HG02678 (cell line): ENCODE measurements at regions not wholly inside any gene's neighbourhood (a gene's known extent, or its start where the extent isn't known, plus 50 kb on each side); places are given as distances from the start of the nearest gene placed in this dataset.

Experiments
- ATAC-seq: cut with Tn5 transposase; IDR thresholded peaks from one replicate; pipeline ENCODE4 v1.9.1; 2021; ENCODE audit warnings: mild to moderate bottlenecking, moderate library complexity; ENCODE audit not compliant: unreplicated experiment

- ATAC-seq: no peak
Measured at GRCh38 chr5:68898951-68899471, 194.8 kb upstream of the SLC30A5 start.

GRCh38 chr5:68911840-68912690 is 181.7 kb upstream of the SLC30A5 start:
- no peak for ATAC-seq

GRCh38 chr5:68915079-68915478 is 178.7 kb upstream of the SLC30A5 start:
- ATAC-seq: no peak

- no peak for ATAC-seq
Measured at GRCh38 chr5:68918306-68918705, 175.5 kb upstream of the SLC30A5 start.

- ATAC-seq: no peak
Measured at GRCh38 chr5:68919988-68920490, 173.8 kb upstream of the SLC30A5 start.

GRCh38 chr5:68920888-68921287 is 172.9 kb upstream of the SLC30A5 start:
- no peak for ATAC-seq

GRCh38 chr5:68922172-68922987 is 171.4 kb upstream of the SLC30A5 start:
- no peak for ATAC-seq

GRCh38 chr5:68924481-68925145 is 169.2 kb upstream of the SLC30A5 start:
- no peak for ATAC-seq

- no peak for ATAC-seq
Measured at GRCh38 chr5:68928617-68929302, 165.1 kb upstream of the SLC30A5 start.

GRCh38 chr5:68930139-68930538 is 163.7 kb upstream of the SLC30A5 start:
- no peak for ATAC-seq

GRCh38 chr5:68932830-68933434 is 160.9 kb upstream of the SLC30A5 start:
- ATAC-seq: no peak

GRCh38 chr5:68942169-68942568 is 151.6 kb upstream of the SLC30A5 start:
- ATAC-seq: no peak

- no peak for ATAC-seq
Measured at GRCh38 chr5:68946728-68947127, 147.1 kb upstream of the SLC30A5 start.

- no peak for ATAC-seq
Measured at GRCh38 chr5:68947986-68948385, 145.8 kb upstream of the SLC30A5 start.

- no peak for ATAC-seq
Measured at GRCh38 chr5:68949256-68949655, 144.6 kb upstream of the SLC30A5 start.

GRCh38 chr5:68949711-68950110 is 144.1 kb upstream of the SLC30A5 start:
- no peak for ATAC-seq

- ATAC-seq: no peak
Measured at GRCh38 chr5:68950125-68950524, 143.7 kb upstream of the SLC30A5 start.

- ATAC-seq: no peak
Measured at GRCh38 chr5:68950930-68951329, 142.9 kb upstream of the SLC30A5 start.

GRCh38 chr5:68953231-68953874 is 140.5 kb upstream of the SLC30A5 start:
- ATAC-seq: no peak
